Adrenal gland (tissue), 5 donors: ENCODE measurements at regions not wholly inside any gene's neighbourhood (a gene's known extent, or its start where the extent isn't known, plus 50 kb on each side); places are given as distances from the start of the nearest gene placed in this dataset.

Experiments used
- CTCF ChIP-seq, 6 experiments: fragments of 450-650 bp in 4 of 6; fragments of 200-600 bp in 2 of 6; sonication (generic) in 1 of 6; IDR thresholded peaks; 1 replicate in 5 of 6; 2 replicates in 1 of 6; pipeline versions ENCODE4 v1.5.1 to v1.8.0; 2016 to 2021; ENCODE audit warnings: antibody characterized with exemption in 6 of 6, mild to moderate bottlenecking in 2 of 6, moderate library complexity in 1 of 6
- POLR2A ChIP-seq, 2 donors: fragments of 450-650 bp; IDR thresholded peaks; one replicate each; pipeline ENCODE4 v1.6.1; 2017; ENCODE audit warnings: antibody characterized with exemption in 2 of 2, mild to moderate bottlenecking in 2 of 2, moderate library complexity in 1 of 2
- donor health status: DM: no; HTN: no; CAD: no.

GRCh38 chr2:150154308-150154797 lies 333.1 kb downstream of the RND3 start:
- TF ChIP-seq CTCF (IDR thresholded peaks at IDR 0.05): no peak
- TF ChIP-seq POLR2A (IDR thresholded peaks at IDR 0.05): no peak
